H9 (cell line): ENCODE measurements at regions not wholly inside any gene's neighbourhood (a gene's known extent, or its start where the extent isn't known, plus 50 kb on each side); places are given as distances from the start of the nearest gene placed in this dataset.
A peak's percentile ranks its signal among the peaks of the same experiment; 100 is the strongest.

ENCODE experiments used
- DNase-seq: peaks from one replicate; pipeline ENCODE4 v3.0.0-alpha.2; 2017
- H2AFZ ChIP-seq: one replicate; pipeline ENCODE4 v1.6.1; 2013; ENCODE audit warnings: mild to moderate bottlenecking, low read length, control low read depth, moderate library complexity
- H2AK5ac ChIP-seq: 2 replicates; pipeline ENCODE4 v1.6.1; 2013; ENCODE audit warnings: low read length, control low read depth, mixed read lengths; ENCODE audit not compliant: insufficient read length
- H2BK120ac ChIP-seq: one replicate; pipeline ENCODE4 v1.6.1; 2013; ENCODE audit warnings: low read depth, mild to moderate bottlenecking, low read length, control low read depth, inconsistent platforms; ENCODE audit not compliant: poor library complexity, severe bottlenecking
- H2BK12ac ChIP-seq: 2 replicates; pipeline ENCODE4 v1.6.1; 2013; ENCODE audit warnings: low read length, control low read depth, mixed read lengths, low read depth; ENCODE audit not compliant: insufficient read length
- H2BK15ac ChIP-seq: 2 replicates; pipeline ENCODE4 v1.6.1; 2013; ENCODE audit warnings: low read depth, low read length, control low read depth
- H2BK20ac ChIP-seq: one replicate; pipeline ENCODE4 v1.6.1; 2013; ENCODE audit warnings: low read depth, mild to moderate bottlenecking, low read length, control low read depth, inconsistent platforms; ENCODE audit not compliant: poor library complexity, severe bottlenecking
- H2BK5ac ChIP-seq: 2 replicates; pipeline ENCODE4 v1.6.1; 2013; ENCODE audit warnings: low read length, control low read depth, mixed read lengths; ENCODE audit not compliant: insufficient read length
- H3K14ac ChIP-seq: 2 replicates; pipeline ENCODE4 v1.6.1; 2013; ENCODE audit warnings: low read length, control low read depth; ENCODE audit not compliant: insufficient read depth
- H3K18ac ChIP-seq: 2 replicates; pipeline ENCODE4 v1.6.1; 2013; ENCODE audit warnings: low read depth, mild to moderate bottlenecking, mixed read lengths, low read length, control low read depth; ENCODE audit not compliant: insufficient read length
- H3K23ac ChIP-seq: 2 replicates; pipeline ENCODE4 v1.6.1; 2013; ENCODE audit warnings: low read length, control low read depth, mixed read lengths, low read depth; ENCODE audit not compliant: insufficient read length
- H3K23me2 ChIP-seq: 2 replicates; pipeline ENCODE4 v1.6.1; 2013; ENCODE audit warnings: low read depth, mild to moderate bottlenecking, mixed read lengths, low read length, control low read depth; ENCODE audit not compliant: insufficient read length, poor library complexity, severe bottlenecking
- H3K27ac ChIP-seq: 2 replicates; pipeline ENCODE4 v1.5.1; 2013; ENCODE audit warnings: low read length, control low read depth, mixed read lengths, low read depth; ENCODE audit not compliant: insufficient read length
- H3K27me3 ChIP-seq: 2 replicates; pipeline ENCODE4 v1.6.1; 2013; ENCODE audit warnings: low read length, control low read depth, inconsistent platforms; ENCODE audit not compliant: insufficient read depth
- H3K4ac ChIP-seq: 2 replicates; pipeline ENCODE4 v1.6.1; 2013; ENCODE audit warnings: low read depth, mild to moderate bottlenecking, control low read depth, inconsistent platforms, low read length, moderate library complexity
- H3K4me1 ChIP-seq: 2 replicates; pipeline ENCODE4 v1.6.1; 2013; ENCODE audit warnings: low read length, control low read depth, inconsistent platforms; ENCODE audit not compliant: insufficient read depth
- H3K4me2 ChIP-seq: 2 replicates; pipeline ENCODE4 v1.6.1; 2013; ENCODE audit warnings: low read length, control low read depth, mixed read lengths; ENCODE audit not compliant: insufficient read length, insufficient read depth
- H3K56ac ChIP-seq: 2 replicates; pipeline ENCODE4 v1.6.1; 2013; ENCODE audit warnings: low read depth, mild to moderate bottlenecking, mixed read lengths, low read length, control low read depth; ENCODE audit not compliant: insufficient read length
- H3K79me1 ChIP-seq: 2 replicates; pipeline ENCODE4 v1.6.1; 2013; ENCODE audit warnings: low read depth, mild to moderate bottlenecking, moderate library complexity, low read length, control low read depth, inconsistent platforms; ENCODE audit not compliant: insufficient read depth, poor library complexity, severe bottlenecking
- H3K79me2 ChIP-seq: 2 replicates; pipeline ENCODE4 v1.6.1; 2013; ENCODE audit warnings: low read length, control low read depth, inconsistent platforms; ENCODE audit not compliant: insufficient read depth
- H3K9ac ChIP-seq: 2 replicates; pipeline ENCODE4 v1.6.1; 2013; ENCODE audit warnings: low read length, control low read depth, mixed read lengths; ENCODE audit not compliant: insufficient read length; ENCODE audit errors: extremely low read depth
- H3K9me3 ChIP-seq: one replicate; pipeline ENCODE4 v1.6.1; 2013; ENCODE audit warnings: low read depth, low read length, inconsistent platforms; ENCODE audit not compliant: control insufficient read depth
- H3T11ph ChIP-seq: one replicate; pipeline ENCODE4 v1.6.1; 2013; ENCODE audit warnings: mild to moderate bottlenecking, low read length, control low read depth, inconsistent platforms
- H4K20me1 ChIP-seq: one replicate; pipeline ENCODE4 v1.6.1; 2013; ENCODE audit not compliant: control insufficient read depth, insufficient read length, insufficient read depth
- H4K5ac ChIP-seq: 2 replicates; pipeline ENCODE4 v1.6.1; 2013; ENCODE audit warnings: low read depth, mild to moderate bottlenecking, mixed read lengths, low read length, control low read depth; ENCODE audit not compliant: insufficient read length
- H4K8ac ChIP-seq: replicated peaks from 2 replicates; pipeline ENCODE4 v1.6.1; 2013; ENCODE audit warnings: low read length, control low read depth, mixed read lengths, low read depth; ENCODE audit not compliant: insufficient read length
- H4K91ac ChIP-seq: 2 replicates; pipeline ENCODE4 v1.6.1; 2013; ENCODE audit warnings: low read depth, mild to moderate bottlenecking, moderate library complexity, mixed read lengths, low read length, control low read depth; ENCODE audit not compliant: insufficient read length
- H3K27ac Mint-ChIP-seq, 3 experiments: 2 replicates in 2 of 3; 3 replicates in 1 of 3; pipeline ENCODE4 v1.8.0; 2020 to 2021; ENCODE audit warnings: mixed read lengths in 3 of 3, mild to moderate bottlenecking in 1 of 3, moderate library complexity in 1 of 3
- H3K27me3 Mint-ChIP-seq: 2 replicates; pipeline ENCODE4 v1.8.0; 2021; ENCODE audit warnings: low read depth, mild to moderate bottlenecking, moderate library complexity, mixed read lengths
- H3K36me3 Mint-ChIP-seq, 3 experiments: 2 replicates in 2 of 3; 3 replicates in 1 of 3; pipeline ENCODE4 v1.8.0; 2020 to 2021; ENCODE audit warnings: low read depth in 3 of 3, mixed read lengths in 3 of 3; ENCODE audit not compliant: insufficient read depth in 1 of 3
- H3K4me1 Mint-ChIP-seq, 2 experiments: 2 replicates each; pipeline ENCODE4 v1.8.0; 2020; ENCODE audit warnings: mixed read lengths in 2 of 2
- H3K4me3 Mint-ChIP-seq, 2 experiments: 2 replicates in 1 of 2; 3 replicates in 1 of 2; pipeline ENCODE4 v1.8.0; 2020 to 2021; ENCODE audit warnings: mild to moderate bottlenecking in 2 of 2, mixed read lengths in 2 of 2, moderate library complexity in 1 of 2
- H3K9me3 Mint-ChIP-seq, 2 experiments: 2 replicates in 1 of 2; 3 replicates in 1 of 2; pipeline ENCODE4 v1.8.0; 2020; ENCODE audit warnings: mild to moderate bottlenecking in 2 of 2, mixed read lengths in 2 of 2, moderate library complexity in 1 of 2
- WGBS: extraction: QIAGEN DNeasy Blood & Tissue Kit; methylation state at CpG from one replicate; pipeline ENCODE4 v1.1.7; 2013; ENCODE audit warnings: missing lambda C conversion rate, low lambda C conversion rate, mixed read lengths; ENCODE audit not compliant: insufficient read length; ENCODE audit errors: extremely low coverage; 5-methylcytosine and 5-hydroxymethylcytosine counted together
- TF ChIP-seq, protein P1 (sequence below): fragments of 200-600 bp; sonication (generic); conservative IDR thresholded peaks from 3 replicates; pipeline ENCODE4 v1.8.0; 2021; ENCODE audit warnings: antibody characterized with exemption, mild to moderate bottlenecking

DNA sequence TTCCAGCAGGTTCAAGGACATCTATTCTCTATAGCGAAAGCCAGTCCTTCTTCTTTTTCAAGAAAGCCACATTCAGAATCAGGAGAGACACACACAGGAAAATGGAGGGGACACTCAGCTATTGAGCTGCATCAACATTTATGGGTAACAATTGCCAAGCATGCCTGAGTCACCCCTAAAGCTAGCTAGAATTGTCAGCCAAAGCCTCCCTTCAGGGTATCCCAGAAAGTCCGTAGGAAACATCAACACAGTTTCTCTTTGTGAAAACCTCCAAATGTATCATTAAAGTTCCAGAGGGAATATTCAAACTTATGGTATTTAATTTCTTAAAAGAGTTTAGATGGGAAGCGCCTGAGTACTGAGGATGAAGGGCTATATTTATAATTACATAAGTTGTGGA lies 331.1 kb upstream of the SLC7A11 start:
- Histone ChIP-seq H4K5ac (no peak overlapping the region), H3K4ac (no peak overlapping the region), H3K9ac (no peak overlapping the region), H2BK5ac (no peak overlapping the region), H2BK120ac (no peak overlapping the region), H2BK15ac (no peak overlapping the region), H3K23me2 (no peaks in the 10 kb centered on the region), H4K8ac (no peak overlapping the region), H3K14ac (no peak overlapping the region), H3K79me2 (no peaks in the 10 kb centered on the region), H3K4me2 (no peak overlapping the region), H3K27ac (no peak overlapping the region), H4K20me1 (no peaks in the 10 kb centered on the region), H4K91ac (no peak overlapping the region), H3K4me1 (no peaks in the 10 kb centered on the region), H3K23ac (no peak overlapping the region), H3T11ph (peak overlapping the region; percentile 53), H3K18ac (no peak overlapping the region), H2BK12ac (no peak overlapping the region), H3K56ac (no peak overlapping the region), H3K27me3 (no peaks in the 10 kb centered on the region), H2BK20ac (no peak overlapping the region), H2AK5ac (no peak overlapping the region), H3K9me3 (no peaks in the 10 kb centered on the region), H2AFZ (no peak overlapping the region), H3K79me1 (no peaks in the 10 kb centered on the region)
- H3K4me3 Mint-ChIP-seq = no peak overlapping the region
- H3K36me3 Mint-ChIP-seq = peaks cover 4 to 10% (median 8%) of the 10 kb centered on the region in 3 experiments; a peak in 6 of 7 replicates
- TF ChIP-seq, protein P1, sequence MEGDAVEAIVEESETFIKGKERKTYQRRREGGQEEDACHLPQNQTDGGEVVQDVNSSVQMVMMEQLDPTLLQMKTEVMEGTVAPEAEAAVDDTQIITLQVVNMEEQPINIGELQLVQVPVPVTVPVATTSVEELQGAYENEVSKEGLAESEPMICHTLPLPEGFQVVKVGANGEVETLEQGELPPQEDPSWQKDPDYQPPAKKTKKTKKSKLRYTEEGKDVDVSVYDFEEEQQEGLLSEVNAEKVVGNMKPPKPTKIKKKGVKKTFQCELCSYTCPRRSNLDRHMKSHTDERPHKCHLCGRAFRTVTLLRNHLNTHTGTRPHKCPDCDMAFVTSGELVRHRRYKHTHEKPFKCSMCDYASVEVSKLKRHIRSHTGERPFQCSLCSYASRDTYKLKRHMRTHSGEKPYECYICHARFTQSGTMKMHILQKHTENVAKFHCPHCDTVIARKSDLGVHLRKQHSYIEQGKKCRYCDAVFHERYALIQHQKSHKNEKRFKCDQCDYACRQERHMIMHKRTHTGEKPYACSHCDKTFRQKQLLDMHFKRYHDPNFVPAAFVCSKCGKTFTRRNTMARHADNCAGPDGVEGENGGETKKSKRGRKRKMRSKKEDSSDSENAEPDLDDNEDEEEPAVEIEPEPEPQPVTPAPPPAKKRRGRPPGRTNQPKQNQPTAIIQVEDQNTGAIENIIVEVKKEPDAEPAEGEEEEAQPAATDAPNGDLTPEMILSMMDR = no peak
- no peak overlapping the region for H3K27ac Mint-ChIP-seq
- no peak for DNase-seq
- peaks cover 9 to 15% of the 10 kb centered on the region in 2 experiments; a peak in 3 of 4 replicates for H3K4me1 Mint-ChIP-seq
- peaks cover 9 to 12% of the 10 kb centered on the region in 2 experiments for H3K9me3 Mint-ChIP-seq
- H3K27me3 Mint-ChIP-seq = no peaks in the 10 kb centered on the region; the same call in 1 of the 2 replicates
- no CpG with 5 or more reads among the region's 3 CpGs for WGBS
